CD4-positive, alpha-beta T cell (primary cell): ENCODE measurements at regions not wholly inside any gene's neighbourhood (a gene's known extent, or its start where the extent isn't known, plus 50 kb on each side); places are given as distances from the start of the nearest gene placed in this dataset.

Source experiments
- ATAC-seq: fragments of 200-7000 bp; cut with Tn5 transposase; one replicate; pipeline ENCODE4 v1.10.0; 2022; ENCODE audit warnings: mild to moderate bottlenecking; ENCODE audit not compliant: poor library complexity
- CTCF ChIA-PET: fragments of 350-600 bp; sonication (Branson Sonifier 250); formaldehyde crosslinking; loops from one replicate; lab custom pipeline; 2021; ENCODE audit warnings: antibody characterized with exemption, inconsistent platforms; lab: Charles Lee
- POLR2A ChIA-PET: fragments of 350-600 bp; sonication (Branson Sonifier 250); formaldehyde crosslinking; loops from one replicate; lab custom pipeline; 2021; ENCODE audit warnings: antibody characterized with exemption, inconsistent platforms; lab: Charles Lee
- DNase-seq, 14 experiments: peaks; one replicate each; pipeline ENCODE4 v3.0.0-alpha.2; 2013 to 2020; ENCODE audit warnings: mixed read lengths in 2 of 14
- H3K27ac ChIP-seq, 2 donors: one replicate each; pipeline versions ENCODE4 v1.5.1 to v1.7.0; 2013; ENCODE audit warnings: low read length in 2 of 2, low read depth in 1 of 2, mild to moderate bottlenecking in 1 of 2
- H3K27me3 ChIP-seq, 2 experiments: 1 replicate in 1 of 2; 2 replicates in 1 of 2; pipeline versions ENCODE4 v1.6.1 to v1.7.0; 2013; ENCODE audit warnings: low read length in 2 of 2, control low read depth in 1 of 2, mild to moderate bottlenecking in 1 of 2, moderate library complexity in 1 of 2; ENCODE audit not compliant: insufficient read depth in 2 of 2, control insufficient read depth in 1 of 2
- H3K36me3 ChIP-seq: one replicate; pipeline ENCODE4 v1.6.1; 2013; ENCODE audit warnings: low read length, control low read depth; ENCODE audit not compliant: insufficient read depth
- H3K4me1 ChIP-seq: one replicate; pipeline ENCODE4 v1.6.1; 2013; ENCODE audit warnings: low read length, control low read depth; ENCODE audit not compliant: insufficient read depth
- H3K4me3 ChIP-seq: one replicate; pipeline ENCODE4 v1.5.1; 2013; ENCODE audit warnings: mild to moderate bottlenecking, low read length, moderate library complexity
- H3K9me3 ChIP-seq, 2 experiments: 1 replicate in 1 of 2; 2 replicates in 1 of 2; pipeline versions ENCODE4 v1.6.1 to v1.7.0; 2013; ENCODE audit warnings: low read length in 2 of 2, mild to moderate bottlenecking in 2 of 2, control low read depth in 1 of 2, moderate library complexity in 1 of 2; ENCODE audit not compliant: control insufficient read depth in 1 of 2, insufficient read depth in 1 of 2
- H3K27ac Mint-ChIP-seq: one replicate; pipeline ENCODE4 v1.8.0; 2020; ENCODE audit warnings: mixed read lengths
- H3K27me3 Mint-ChIP-seq: one replicate; pipeline ENCODE4 v1.8.0; 2021; ENCODE audit warnings: mixed read lengths
- H3K36me3 Mint-ChIP-seq: one replicate; pipeline ENCODE4 v1.8.0; 2021; ENCODE audit warnings: low read depth, mixed read lengths
- H3K4me1 Mint-ChIP-seq: one replicate; pipeline ENCODE4 v1.8.0; 2021; ENCODE audit warnings: low read depth, mixed read lengths
- H3K4me3 Mint-ChIP-seq: one replicate; pipeline ENCODE4 v1.8.0; 2020; ENCODE audit warnings: mild to moderate bottlenecking, mixed read lengths
- H3K9me3 Mint-ChIP-seq: one replicate; pipeline ENCODE4 v1.8.0; 2020; ENCODE audit warnings: mixed read lengths
- CTCF ChIP-seq: fragments of 200-600 bp; IDR thresholded peaks from one replicate; pipeline ENCODE4 v1.8.0; 2022; ENCODE audit warnings: antibody characterized with exemption, mild to moderate bottlenecking
- intact Hi-C, 2 experiments: fragments of 100-400 bp; cut with DNase I in 1 of 2; cut with micrococcal nuclease in 1 of 2; formaldehyde crosslinking; loops; one replicate each; pipeline versions ENCODE4 v1.15.1 to v1.9.0; 2023 to 2025; cut with DNase I, micrococcal nuclease

- Histone ChIP-seq H3K9me3 (no peaks in the 10 kb centered on the region), H3K27me3 (no peaks in the 10 kb centered on the region), H3K27ac (no peak overlapping the region), H3K36me3 (no peaks in the 10 kb centered on the region), H3K4me3 (no peak overlapping the region), H3K4me1 (no peaks in the 10 kb centered on the region)
- Mint-ChIP-seq H3K4me1 (no peaks in the 10 kb centered on the region), H3K27ac (no peak overlapping the region), H3K9me3 (peaks cover 5% of the 10 kb centered on the region), H3K4me3 (no peak overlapping the region), H3K36me3 (no peaks in the 10 kb centered on the region), H3K27me3 (no peaks in the 10 kb centered on the region)
- ChIA-PET POLR2A (no interaction called here), CTCF (no interaction called here)
- no peak for ATAC-seq
- DNase-seq = no peak
- no peak for TF ChIP-seq CTCF
- intact Hi-C loops = no loop called here
These were observed 133.2 kb upstream of the NOVA1 start for GRCh38 chr14:26730929-26731618.

DNA sequence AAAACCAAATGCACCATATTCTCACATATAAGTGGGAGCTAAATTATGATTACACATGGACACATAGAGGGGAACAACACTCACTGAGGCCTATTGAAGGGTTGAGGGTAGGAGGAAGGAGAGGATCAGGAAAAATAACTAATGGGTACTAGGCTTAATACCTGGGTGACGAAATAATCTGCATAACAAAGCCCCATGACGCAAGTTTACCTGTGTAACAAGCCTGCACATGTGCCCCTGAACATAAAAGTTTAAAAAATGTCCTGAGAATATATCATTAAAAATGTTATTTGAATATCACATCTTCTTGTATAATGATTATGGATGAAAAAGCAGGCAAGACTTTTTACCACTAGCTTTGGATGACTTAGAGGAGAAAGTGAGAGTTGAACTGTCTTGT, 138.0 kb upstream of the NOVA1 start:
- H3K4me1 ChIP-seq = no peaks in the 10 kb centered on the region
- no peak overlapping the region for H3K4me3 Mint-ChIP-seq
- H3K9me3 ChIP-seq = no peaks in the 10 kb centered on the region
- DNase-seq (no peak), ATAC-seq (no peak)
- ChIA-PET CTCF (no interaction called here), POLR2A (no interaction called here)
- H3K4me3 ChIP-seq = no peak overlapping the region
- TF ChIP-seq CTCF = no peak
- no peak overlapping the region for H3K27ac Mint-ChIP-seq
- no peak overlapping the region for H3K27ac ChIP-seq
- intact Hi-C loops = no loop called here
- H3K36me3 ChIP-seq = no peaks in the 10 kb centered on the region
- H3K27me3 ChIP-seq = no peaks in the 10 kb centered on the region
- H3K4me1 Mint-ChIP-seq = no peaks in the 10 kb centered on the region
- H3K27me3 Mint-ChIP-seq = no peaks in the 10 kb centered on the region
- peaks cover 8% of the 10 kb centered on the region for H3K9me3 Mint-ChIP-seq
- no peaks in the 10 kb centered on the region for H3K36me3 Mint-ChIP-seq

- no peak overlapping the region for H3K4me3 ChIP-seq
- no peak for TF ChIP-seq CTCF
- DNase-seq (no peak), ATAC-seq (no peak)
- Mint-ChIP-seq H3K36me3 (no peaks in the 10 kb centered on the region), H3K4me3 (no peak overlapping the region), H3K27ac (no peak overlapping the region), H3K9me3 (peaks cover 10% of the 10 kb centered on the region), H3K27me3 (no peaks in the 10 kb centered on the region), H3K4me1 (no peaks in the 10 kb centered on the region)
- H3K27ac ChIP-seq = no peak overlapping the region
- no peaks in the 10 kb centered on the region for H3K27me3 ChIP-seq
- no peaks in the 10 kb centered on the region for H3K9me3 ChIP-seq
- intact Hi-C loops = no loop called here
- POLR2A ChIA-PET = no interaction called here
- no peaks in the 10 kb centered on the region for H3K36me3 ChIP-seq
- no peaks in the 10 kb centered on the region for H3K4me1 ChIP-seq
- CTCF ChIA-PET = no interaction called here
These were observed 140.7 kb upstream of the NOVA1 start for GRCh38 chr14:26738571-26738970.
